A673 (cell line): ENCODE measurements at regions not wholly inside any gene's neighbourhood (a gene's known extent, or its start where the extent isn't known, plus 50 kb on each side); places are given as distances from the start of the nearest gene placed in this dataset.

Source experiments
- CTCF ChIP-seq: fragments of 300-800, 200-600 bp; sonication (generic); conservative IDR thresholded peaks from 2 replicates; pipeline ENCODE4 v1.5.1; 2017; ENCODE audit warnings: low read depth, mild to moderate bottlenecking, antibody characterized with exemption, low read length, moderate library complexity, mixed read lengths
- EZH2 ChIP-seq: fragments of 200-600 bp; sonication (generic); IDR thresholded peaks from 2 replicates; pipeline ENCODE4 v1.6.1; 2017; ENCODE audit warnings: borderline replicate concordance, low read depth, mild to moderate bottlenecking, mixed read lengths, antibody characterized with exemption, low read length; ENCODE audit not compliant: poor library complexity, severe bottlenecking

- TF ChIP-seq CTCF: peak; percentile 89
- TF ChIP-seq EZH2: no peak
Observed at GRCh38 chr2:162890690-162891311, 52.2 kb upstream of the KCNH7 start.
